Hepatocyte (in vitro differentiated cells): ENCODE measurements at regions not wholly inside any gene's neighbourhood (a gene's known extent, or its start where the extent isn't known, plus 50 kb on each side); places are given as distances from the start of the nearest gene placed in this dataset.
"Not testable (repeated sequence)": the region's sequence is repeated elsewhere in the genome, so short reads cannot be mapped to it uniquely, and the experiment has no call there.

ENCODE experiments used
- EZH2 ChIP-seq: fragments of 200-600 bp; sonication (generic); IDR thresholded peaks from 2 replicates; pipeline ENCODE4 v1.6.1; 2016; ENCODE audit warnings: antibody characterized with exemption, mild to moderate bottlenecking, borderline replicate concordance
- EZH2phosphoT487 ChIP-seq: fragments of 200-600 bp; sonication (generic); IDR thresholded peaks from one replicate; pipeline ENCODE4 v1.6.1; 2018; ENCODE audit warnings: antibody characterized with exemption, mild to moderate bottlenecking, low read depth, moderate library complexity; ENCODE audit not compliant: unreplicated experiment, severe bottlenecking
- TF ChIP-seq, protein P1 (sequence below): fragments of 200-600 bp; sonication (generic); IDR thresholded peaks from 2 replicates; pipeline ENCODE4 v1.5.1; 2016; ENCODE audit warnings: antibody characterized with exemption, mild to moderate bottlenecking; ENCODE audit not compliant: poor library complexity

DNA sequence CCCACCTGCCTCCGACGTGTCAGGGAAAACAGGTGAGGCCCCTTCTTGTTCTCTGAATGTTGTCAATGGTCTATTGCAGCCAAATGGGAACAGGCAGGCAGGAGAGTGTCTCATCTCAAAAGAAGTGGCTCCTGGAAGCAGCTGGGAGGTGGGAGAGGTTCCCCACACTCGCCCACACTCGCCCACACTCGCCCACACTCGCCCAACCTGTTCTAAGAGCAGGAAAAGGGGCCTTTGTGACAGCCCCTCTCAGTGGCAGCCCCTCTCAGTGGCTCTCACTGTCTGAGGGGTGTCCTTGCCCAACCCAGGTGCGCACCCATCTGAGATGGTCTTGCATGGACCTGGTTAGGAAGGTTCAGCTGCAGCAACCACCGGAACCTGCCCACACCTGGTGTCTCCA, 162.2 kb downstream of the LMLN start:
- TF ChIP-seq, protein P1, sequence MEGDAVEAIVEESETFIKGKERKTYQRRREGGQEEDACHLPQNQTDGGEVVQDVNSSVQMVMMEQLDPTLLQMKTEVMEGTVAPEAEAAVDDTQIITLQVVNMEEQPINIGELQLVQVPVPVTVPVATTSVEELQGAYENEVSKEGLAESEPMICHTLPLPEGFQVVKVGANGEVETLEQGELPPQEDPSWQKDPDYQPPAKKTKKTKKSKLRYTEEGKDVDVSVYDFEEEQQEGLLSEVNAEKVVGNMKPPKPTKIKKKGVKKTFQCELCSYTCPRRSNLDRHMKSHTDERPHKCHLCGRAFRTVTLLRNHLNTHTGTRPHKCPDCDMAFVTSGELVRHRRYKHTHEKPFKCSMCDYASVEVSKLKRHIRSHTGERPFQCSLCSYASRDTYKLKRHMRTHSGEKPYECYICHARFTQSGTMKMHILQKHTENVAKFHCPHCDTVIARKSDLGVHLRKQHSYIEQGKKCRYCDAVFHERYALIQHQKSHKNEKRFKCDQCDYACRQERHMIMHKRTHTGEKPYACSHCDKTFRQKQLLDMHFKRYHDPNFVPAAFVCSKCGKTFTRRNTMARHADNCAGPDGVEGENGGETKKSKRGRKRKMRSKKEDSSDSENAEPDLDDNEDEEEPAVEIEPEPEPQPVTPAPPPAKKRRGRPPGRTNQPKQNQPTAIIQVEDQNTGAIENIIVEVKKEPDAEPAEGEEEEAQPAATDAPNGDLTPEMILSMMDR: not testable (repeated sequence)
- not testable (repeated sequence) for TF ChIP-seq EZH2phosphoT487, EZH2
